Mucosa of descending colon (tissue), 3 donors: ENCODE measurements at regions not wholly inside any gene's neighbourhood (a gene's known extent, or its start where the extent isn't known, plus 50 kb on each side); places are given as distances from the start of the nearest gene placed in this dataset.
A peak's percentile ranks its signal among the peaks of the same experiment; 100 is the strongest.

Experiments used
- ATAC-seq: fragments of 200-7000 bp; cut with Tn5 transposase; one replicate; pipeline ENCODE4 v1.9.1; 2020; ENCODE audit warnings: mild to moderate bottlenecking, moderate library complexity
- DNase-seq, 3 donors: peaks; one replicate each; pipeline ENCODE4 v3.0.0-alpha.2; 2020
- H3K36me3 ChIP-seq: fragments of 200-600 bp; one replicate; pipeline ENCODE4 v1.8.0; 2021; ENCODE audit warnings: low read depth, mild to moderate bottlenecking
- H3K4me1 ChIP-seq: fragments of 200-600 bp; one replicate; pipeline ENCODE4 v1.8.0; 2021; ENCODE audit warnings: low read depth, mild to moderate bottlenecking
- H3K4me3 ChIP-seq: fragments of 200-600 bp; one replicate; pipeline ENCODE4 v1.8.0; 2021; ENCODE audit warnings: mild to moderate bottlenecking
- H3K9me3 ChIP-seq: fragments of 200-600 bp; one replicate; pipeline ENCODE4 v1.8.0; 2021; ENCODE audit warnings: mild to moderate bottlenecking
- CTCF ChIP-seq: fragments of 200-600 bp; IDR thresholded peaks from one replicate; pipeline ENCODE4 v1.8.0; 2022; ENCODE audit warnings: antibody characterized with exemption, mild to moderate bottlenecking
- intact Hi-C, 2 donors: fragments of 100-400 bp; cut with DNase I in 1 of 2; cut with micrococcal nuclease in 1 of 2; formaldehyde crosslinking; loops; one replicate each; pipeline versions ENCODE4 v1.11.0 to v1.11.1; 2022; cut with DNase I, micrococcal nuclease
- donor health status: DM: no; HTN: no; CAD: no; lungs with moderate emphysema.
- donor health status: DM: no; HTN: no; CAD: no.
- donor health status: DM: no; HTN: yes; CAD: no.

DNA sequence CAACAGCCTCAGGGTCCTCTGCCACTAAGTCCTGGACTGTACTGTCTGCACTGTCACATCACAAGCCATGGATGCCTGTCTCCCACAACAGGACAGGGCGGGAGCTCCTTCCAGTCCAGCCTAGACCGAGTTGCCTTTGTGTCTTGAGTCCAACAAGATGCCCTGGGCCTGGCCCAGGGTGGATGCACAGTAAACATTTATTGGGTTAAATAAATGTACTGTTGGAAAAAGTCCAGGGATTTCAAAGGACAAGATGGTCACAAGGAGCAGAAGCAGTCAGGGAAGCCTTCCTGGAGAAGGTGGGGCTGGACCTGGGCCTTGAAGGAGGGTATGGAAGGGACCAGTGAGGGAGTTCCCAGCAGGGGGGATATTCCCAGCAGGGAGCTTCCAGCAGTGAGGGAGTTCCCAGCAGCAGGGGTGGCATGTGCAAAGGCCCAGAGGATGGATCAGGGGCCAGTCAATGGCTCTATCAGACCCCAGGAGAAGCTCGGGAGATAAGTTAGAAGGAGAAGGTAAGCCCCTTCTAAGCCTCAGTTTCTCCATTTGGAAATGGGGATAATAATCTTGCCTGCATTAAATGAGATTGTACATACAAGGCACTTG, 72.7 kb upstream of the NEURL1B start:
- intact Hi-C loops = no loop called here
- Histone ChIP-seq H3K4me3 (no peak overlapping the region), H3K9me3 (no peaks in the 10 kb centered on the region), H3K4me1 (peaks cover 21% of the 10 kb centered on the region), H3K36me3 (no peaks in the 10 kb centered on the region)
- ATAC-seq (peak; percentile 82), DNase-seq (peak in 2 of 3 donors; percentile 64 to 65)
- TF ChIP-seq CTCF = no peak

DNA sequence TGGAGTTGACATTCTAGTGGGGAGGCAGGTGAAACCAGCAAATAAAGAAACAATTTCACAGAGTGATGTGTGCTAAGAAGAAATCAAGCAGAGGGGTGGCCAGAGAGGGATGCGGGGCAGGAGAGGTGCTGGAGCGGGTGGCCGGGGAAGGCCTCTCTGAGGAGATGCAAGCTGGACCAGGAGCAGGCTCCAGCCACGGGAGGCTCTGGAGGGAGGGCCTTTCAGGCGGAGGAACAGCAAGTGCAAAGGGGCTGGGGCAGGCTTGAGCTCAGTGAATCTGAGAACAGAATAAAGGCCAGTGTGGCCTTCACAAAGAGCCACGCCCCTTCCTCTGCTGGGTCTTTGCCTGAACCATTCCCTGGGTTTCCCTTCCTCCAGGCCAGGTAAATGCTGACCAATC, 73.2 kb upstream of the NEURL1B start:
- peak in 1 of 3 donors; percentile 46 for DNase-seq
- intact Hi-C loops = no loop called here

GRCh38 chr5:172567294-172567693, 73.8 kb upstream of the NEURL1B start:
- ATAC-seq (no peak), DNase-seq (no peak)
- intact Hi-C loops = no loop called here
- peaks cover 21% of the 10 kb centered on the region for H3K4me1 ChIP-seq
- no peak overlapping the region for H3K4me3 ChIP-seq
- TF ChIP-seq CTCF = no peak
- no peaks in the 10 kb centered on the region for H3K36me3 ChIP-seq
- no peaks in the 10 kb centered on the region for H3K9me3 ChIP-seq

More for the DNA sequence above, 73.2 kb upstream of the NEURL1B start:
- ATAC-seq = no peak
- TF ChIP-seq CTCF = no peak
- peaks cover 21% of the 10 kb centered on the region for H3K4me1 ChIP-seq
- H3K4me3 ChIP-seq = no peak overlapping the region
- no peaks in the 10 kb centered on the region for H3K36me3 ChIP-seq
- H3K9me3 ChIP-seq = no peaks in the 10 kb centered on the region

DNA sequence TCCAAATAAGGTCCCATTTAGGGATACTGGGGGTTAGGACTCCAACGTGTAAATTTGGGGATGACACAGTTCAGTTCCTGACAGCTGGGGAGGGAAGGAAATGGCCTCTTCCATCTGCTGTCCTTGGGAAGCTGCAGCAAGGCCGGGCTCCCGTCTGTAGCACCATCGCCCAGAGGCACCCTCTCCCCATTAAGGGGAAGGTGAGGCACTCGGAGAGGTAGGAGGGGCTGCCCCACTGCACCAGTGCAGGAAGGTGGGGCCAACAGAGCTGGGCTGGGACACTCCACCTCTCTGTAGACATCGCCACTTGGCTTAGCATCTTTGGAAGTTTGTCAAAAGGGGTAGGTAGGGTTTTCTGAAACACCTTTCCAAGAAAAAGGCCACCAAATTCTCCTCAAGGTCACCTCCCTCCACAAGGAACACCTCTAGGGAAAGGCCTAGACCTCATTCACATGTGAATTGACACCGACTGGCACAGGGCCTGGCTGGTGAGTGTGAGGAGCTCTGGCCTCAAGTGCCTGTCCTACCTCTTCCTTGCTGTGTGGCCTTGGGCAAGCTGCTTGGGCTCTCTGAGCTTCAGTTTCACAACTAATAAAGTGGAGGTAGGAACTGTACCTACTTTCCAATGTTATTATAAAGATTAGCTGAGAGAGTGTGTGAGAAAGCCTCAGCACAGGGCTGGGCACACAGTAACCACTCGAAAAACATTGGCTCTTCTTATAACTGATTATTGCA, 75.0 kb upstream of the NEURL1B start:
- Histone ChIP-seq H3K4me1 (peaks cover 21% of the 10 kb centered on the region), H3K36me3 (no peaks in the 10 kb centered on the region), H3K4me3 (no peak overlapping the region), H3K9me3 (no peaks in the 10 kb centered on the region)
- no peak for DNase-seq
- intact Hi-C loops = no loop called here
- no peak for TF ChIP-seq CTCF
- no peak for ATAC-seq

- H3K9me3 ChIP-seq = no peaks in the 10 kb centered on the region
- no peaks in the 10 kb centered on the region for H3K36me3 ChIP-seq
- intact Hi-C loops = no loop called here
- H3K4me3 ChIP-seq = no peak overlapping the region
- TF ChIP-seq CTCF = no peak
- DNase-seq (no peak), ATAC-seq (no peak)
- peaks cover 21% of the 10 kb centered on the region for H3K4me1 ChIP-seq
Observed at GRCh38 chr5:172565455-172565854, 75.6 kb upstream of the NEURL1B start.
